ENCODE measurements at regions not wholly inside any gene's neighbourhood (a gene's known extent, or its start where the extent isn't known, plus 50 kb on each side); places are given as distances from the start of the nearest gene placed in this dataset.
A peak's percentile ranks its signal among the peaks of the same experiment; 100 is the strongest.

- 87 to 94% methylated on average over 1 of the region's 1 CpG for WGBS, 2 donors
- H3K36me3 ChIP-seq, result no peaks in the 10 kb centered on the region
- H3K27ac ChIP-seq, result no peak overlapping the region
- H3K4me1 ChIP-seq, result peaks cover 0 to 9% (median 0%) of the 10 kb centered on the region in 4 donors
- no peaks in the 10 kb centered on the region for H3K9me3 ChIP-seq
- no peak for DNase-seq (ENCODE audit: low spot score in 2 of 2)
- no peaks in the 10 kb centered on the region for H3K27me3 ChIP-seq
- H3K4me3 ChIP-seq, result no peak overlapping the region
- no peak for TF ChIP-seq CTCF (IDR thresholded peaks at IDR 0.05)
- TF ChIP-seq EP300 (IDR thresholded peaks at IDR 0.05), result no peak
- no peak for TF ChIP-seq POLR2A (IDR thresholded peaks at IDR 0.05)
These were observed 164.5 kb upstream of the AHR start for GRCh38 chr7:17133977-17134376.

- WGBS, 2 donors, result 94 to 100% methylated on average over 1 of the region's 1 CpG
These were observed 163.7 kb upstream of the AHR start for GRCh38 chr7:17134786-17135185.

GRCh38 chr7:17136126-17136525, 162.3 kb upstream of the AHR start:
- no peak for DNase-seq (ENCODE audit: low spot score in 2 of 2)
- no peaks in the 10 kb centered on the region for H3K27me3 ChIP-seq
- TF ChIP-seq POLR2A (IDR thresholded peaks at IDR 0.05) (no peak), EP300 (IDR thresholded peaks at IDR 0.05) (no peak), CTCF (IDR thresholded peaks at IDR 0.05) (no peak)
- H3K36me3 ChIP-seq, result no peaks in the 10 kb centered on the region
- H3K4me3 ChIP-seq, result no peak overlapping the region
- H3K4me1 ChIP-seq, result peaks cover 0 to 9% (median 4%) of the 10 kb centered on the region in 4 donors
- WGBS, 2 donors, result 88 to 91% methylated on average over 6 of the region's 6 CpGs
- H3K27ac ChIP-seq, result no peak overlapping the region
- no peaks in the 10 kb centered on the region for H3K9me3 ChIP-seq

More at GRCh38 chr7:17134786-17135185, 163.7 kb upstream of the AHR start:
- Histone ChIP-seq H3K4me1 (peaks cover 0 to 7% (median 0%) of the 10 kb centered on the region in 4 donors), H3K27me3 (no peaks in the 10 kb centered on the region), H3K4me3 (no peak overlapping the region), H3K36me3 (no peaks in the 10 kb centered on the region), H3K27ac (no peak overlapping the region), H3K9me3 (no peaks in the 10 kb centered on the region)
- TF ChIP-seq EP300 (IDR thresholded peaks at IDR 0.05), result no peak
- no peak for TF ChIP-seq POLR2A (IDR thresholded peaks at IDR 0.05)
- TF ChIP-seq CTCF (IDR thresholded peaks at IDR 0.05), result no peak
- DNase-seq (ENCODE audit: low spot score in 2 of 2), result no peak

- WGBS, 2 donors, result 82 to 88% methylated on average over 1 of the region's 1 CpG
These were observed 159.4 kb upstream of the AHR start for GRCh38 chr7:17139081-17139480.

GRCh38 chr7:17140406-17140805, 158.0 kb upstream of the AHR start:
- Histone ChIP-seq H3K27ac (peak overlapping the region in 2 of 4 donors; percentile 24 to 62), H3K36me3 (no peaks in the 10 kb centered on the region), H3K27me3 (no peaks in the 10 kb centered on the region), H3K4me3 (no peak overlapping the region), H3K9me3 (no peaks in the 10 kb centered on the region), H3K4me1 (peaks cover 0 to 34% (median 19%) of the 10 kb centered on the region in 4 donors)
- DNase-seq (ENCODE audit: low spot score in 2 of 2), result no peak
- 45 to 50% methylated on average over 1 of the region's 1 CpG for WGBS, 2 donors
- TF ChIP-seq CTCF (IDR thresholded peaks at IDR 0.05), result no peak
- TF ChIP-seq EP300 (IDR thresholded peaks at IDR 0.05), result no peak
- TF ChIP-seq POLR2A (IDR thresholded peaks at IDR 0.05), result no peak

More at GRCh38 chr7:17139081-17139480, 159.4 kb upstream of the AHR start:
- Histone ChIP-seq H3K27ac (no peak overlapping the region), H3K4me1 (peaks cover 0 to 24% (median 13%) of the 10 kb centered on the region in 4 donors), H3K4me3 (no peak overlapping the region), H3K36me3 (no peaks in the 10 kb centered on the region), H3K27me3 (no peaks in the 10 kb centered on the region), H3K9me3 (no peaks in the 10 kb centered on the region)
- no peak for DNase-seq (ENCODE audit: low spot score in 2 of 2)
- TF ChIP-seq CTCF (IDR thresholded peaks at IDR 0.05) (no peak), POLR2A (IDR thresholded peaks at IDR 0.05) (no peak), EP300 (IDR thresholded peaks at IDR 0.05) (no peak)

Data from tibial nerve (tissue), 4 donors.